GM18511 (cell line): ENCODE measurements at regions not wholly inside any gene's neighbourhood (a gene's known extent, or its start where the extent isn't known, plus 50 kb on each side); places are given as distances from the start of the nearest gene placed in this dataset.

Source experiments
- ATAC-seq: cut with Tn5 transposase; IDR thresholded peaks from one replicate; pipeline ENCODE4 v1.9.1; 2021; ENCODE audit warnings: mild to moderate bottlenecking, moderate library complexity; ENCODE audit not compliant: unreplicated experiment

DNA sequence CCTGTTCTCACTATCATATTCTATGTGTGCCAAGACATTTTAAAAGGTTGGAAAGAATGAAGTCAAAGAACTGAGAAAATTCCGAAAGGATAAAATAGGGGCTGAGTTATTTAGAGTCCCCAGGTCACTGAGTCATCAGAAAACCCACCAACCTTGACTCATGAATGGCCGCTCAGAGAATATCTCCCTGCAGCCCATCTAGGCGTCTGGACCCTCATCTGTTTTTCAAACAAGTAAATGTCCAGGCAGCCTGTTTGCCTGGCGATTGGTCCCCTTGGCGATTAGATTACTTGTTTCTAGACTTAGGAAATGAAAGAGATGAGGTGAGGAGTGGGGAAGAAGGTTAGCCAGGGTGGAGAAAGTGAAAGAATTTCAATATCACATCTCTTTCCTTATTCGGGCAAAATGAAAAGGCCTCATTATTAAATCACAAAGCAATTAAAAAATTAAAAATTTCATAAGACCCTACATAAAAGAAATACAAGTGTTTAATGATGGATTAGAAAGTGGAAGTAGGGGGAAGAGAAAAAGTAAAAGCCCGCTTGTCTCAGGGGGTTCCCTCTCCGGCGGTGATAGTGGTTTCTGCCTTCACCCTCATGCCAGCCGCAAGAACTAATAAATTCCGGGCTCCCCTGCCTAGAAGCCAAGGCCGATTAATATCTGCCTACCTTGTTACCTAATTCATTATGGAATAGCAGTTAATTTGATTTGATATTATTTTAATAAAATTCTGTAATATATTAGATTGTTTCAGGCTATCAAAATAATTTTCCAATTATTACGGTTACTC lies 415.9 kb downstream of the BCL11B start:
- ATAC-seq = no peak

DNA sequence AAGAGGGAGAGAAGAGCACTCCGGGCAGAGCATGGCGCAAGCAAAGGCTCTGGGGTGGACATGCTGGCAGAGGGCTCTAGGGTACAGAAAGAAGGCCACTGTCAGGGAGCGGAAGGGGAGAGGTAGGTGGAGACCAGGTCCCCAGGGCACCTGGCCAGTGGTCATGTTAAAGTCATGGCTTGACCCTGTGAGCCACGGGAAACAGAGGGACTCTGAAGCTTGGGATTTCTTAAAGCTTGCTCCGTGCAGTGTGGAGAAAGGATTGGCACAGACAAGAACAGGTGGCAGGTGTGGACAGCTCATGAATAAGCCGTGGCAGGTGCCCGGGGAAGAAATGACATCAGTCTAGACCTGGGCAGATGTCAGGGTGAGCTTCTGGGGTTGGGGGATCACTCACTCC lies 413.8 kb downstream of the BCL11B start:
- no peak for ATAC-seq

DNA sequence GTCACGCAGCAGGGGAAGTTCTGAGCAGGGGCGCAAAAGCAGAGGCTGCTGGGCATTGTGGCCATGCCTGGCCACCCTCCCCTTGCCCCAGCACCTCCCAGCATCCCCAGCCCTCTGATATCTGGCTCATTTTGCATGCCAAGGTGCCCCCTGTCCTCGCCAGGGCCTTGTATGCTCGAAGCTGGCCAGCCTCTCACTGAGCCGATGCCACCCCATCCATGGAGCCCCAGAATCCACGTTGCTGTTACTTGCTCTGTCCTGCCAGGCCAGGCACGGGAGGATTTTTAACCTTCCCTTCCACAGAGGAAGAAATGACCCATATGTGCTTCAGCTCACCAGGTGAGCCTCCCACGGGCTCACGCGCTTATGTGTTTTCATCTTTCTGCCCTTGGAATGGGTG lies 413.4 kb downstream of the BCL11B start:
- no peak for ATAC-seq

DNA sequence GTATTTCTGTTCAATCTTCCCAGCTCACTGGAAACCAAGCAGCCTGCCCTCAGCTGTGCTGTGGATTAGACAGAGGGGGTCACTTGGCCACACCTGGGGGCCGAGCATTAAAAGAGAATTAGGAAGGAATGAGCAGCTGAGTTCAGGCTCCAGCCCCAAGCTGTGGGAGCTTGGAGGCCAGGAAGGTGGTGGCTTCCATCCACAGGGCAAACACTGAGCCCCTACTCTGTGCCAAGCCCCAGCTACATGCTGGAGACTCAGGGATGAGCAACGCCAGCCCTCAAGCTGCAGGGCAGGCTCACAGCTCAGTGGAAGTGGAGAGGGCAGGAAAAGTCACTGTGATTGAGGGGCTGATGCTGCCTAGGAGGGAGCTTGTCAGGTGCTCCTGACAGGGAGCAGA lies 412.7 kb downstream of the BCL11B start:
- no peak for ATAC-seq

DNA sequence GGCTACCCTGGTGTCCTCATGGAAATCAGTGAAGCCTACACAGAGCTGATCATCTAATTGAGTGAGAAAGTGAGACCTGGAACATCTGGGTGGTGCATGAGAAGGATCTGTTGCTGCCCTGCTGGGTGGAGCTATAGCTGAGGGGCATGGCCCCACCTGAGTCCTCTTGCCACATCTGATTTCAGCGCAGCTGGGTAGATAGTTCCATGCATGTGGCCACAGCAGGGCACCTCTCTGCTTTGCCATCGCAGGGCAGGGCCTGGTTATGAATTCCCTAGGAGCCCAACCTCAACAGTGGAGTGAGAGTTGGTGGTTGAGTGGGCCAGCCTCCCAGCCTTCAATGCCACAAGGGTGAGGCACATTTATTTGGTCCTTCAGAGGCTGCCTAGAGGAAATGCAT lies 407.8 kb downstream of the BCL11B start:
- no peak for ATAC-seq

DNA sequence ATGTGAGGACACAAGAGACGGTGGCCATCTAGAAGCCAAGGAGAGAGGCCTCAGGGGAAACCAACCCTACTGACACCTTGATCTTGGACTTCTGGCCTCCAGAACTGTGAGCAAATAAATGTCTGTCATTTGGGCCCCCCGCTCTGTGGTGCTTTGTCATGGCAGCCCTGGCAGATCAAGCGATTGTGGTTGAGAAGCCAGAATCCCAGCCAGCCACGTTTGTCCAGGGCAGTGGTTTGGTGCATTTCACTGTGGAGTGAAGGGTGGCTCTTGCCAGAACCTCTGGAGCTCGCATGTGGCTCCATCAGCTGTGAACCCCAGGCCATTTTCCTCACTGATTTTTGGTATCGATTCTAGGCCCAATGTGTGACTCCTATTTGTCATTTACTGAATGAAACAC lies 404.9 kb downstream of the BCL11B start:
- no peak for ATAC-seq

DNA sequence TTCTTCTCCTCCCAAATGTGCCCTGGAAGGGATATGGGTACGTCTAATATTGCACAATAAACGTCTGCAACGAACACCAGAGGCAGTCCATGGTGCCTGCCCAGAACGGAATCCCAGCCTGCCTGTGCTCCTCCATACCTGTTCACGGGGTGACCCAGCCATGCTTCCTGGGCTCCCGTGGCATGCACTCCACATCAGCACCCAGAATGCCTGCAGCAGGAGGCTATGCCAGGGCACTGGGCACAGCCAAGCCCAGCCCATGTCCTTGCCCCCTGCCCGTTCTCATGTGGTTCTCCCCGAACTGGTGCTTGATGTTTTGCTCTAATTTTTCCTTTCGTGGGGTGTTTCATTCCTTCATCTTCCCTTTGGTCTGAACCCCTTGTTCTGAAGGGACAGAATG lies 404.3 kb downstream of the BCL11B start:
- no peak for ATAC-seq

DNA sequence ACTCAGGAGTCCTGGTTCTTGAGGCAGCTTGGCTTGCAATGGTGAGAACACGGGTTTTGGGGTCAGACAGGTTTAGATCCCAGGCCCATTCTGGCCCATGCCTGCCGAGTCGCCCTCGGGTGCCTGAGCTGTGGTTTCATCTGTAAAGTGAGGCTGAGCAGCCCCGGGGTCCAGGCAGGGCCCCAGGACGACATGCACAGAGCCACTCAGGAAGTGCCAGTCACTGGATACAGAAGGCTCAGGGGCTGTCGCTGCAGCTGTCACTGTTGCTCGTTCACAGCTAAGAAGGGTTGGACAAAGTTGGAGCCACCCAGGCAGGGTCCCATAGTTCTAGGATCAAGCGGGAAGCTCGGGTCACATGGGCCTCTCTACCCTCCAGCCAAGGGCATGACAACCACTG lies 403.1 kb downstream of the BCL11B start:
- no peak for ATAC-seq

DNA sequence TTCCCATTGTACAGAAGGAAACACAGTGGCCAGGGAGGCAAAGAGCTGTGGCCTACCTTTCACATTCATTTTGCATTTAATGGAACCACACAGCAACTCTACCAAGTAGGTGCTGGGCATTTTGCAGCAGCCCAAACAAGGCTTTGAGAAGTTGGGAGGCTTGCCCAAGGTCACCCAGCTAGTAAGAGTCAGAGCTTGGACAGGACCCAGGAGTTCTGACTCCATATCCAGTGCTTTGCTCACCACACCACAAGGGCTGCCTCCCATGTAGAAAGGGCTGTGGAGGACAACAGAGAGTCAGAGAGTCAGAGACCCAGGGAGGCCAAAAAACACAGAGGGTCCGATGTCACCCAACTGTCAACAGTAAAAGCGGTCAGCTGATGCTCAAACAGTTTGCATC lies 400.2 kb downstream of the BCL11B start:
- no peak for ATAC-seq

DNA sequence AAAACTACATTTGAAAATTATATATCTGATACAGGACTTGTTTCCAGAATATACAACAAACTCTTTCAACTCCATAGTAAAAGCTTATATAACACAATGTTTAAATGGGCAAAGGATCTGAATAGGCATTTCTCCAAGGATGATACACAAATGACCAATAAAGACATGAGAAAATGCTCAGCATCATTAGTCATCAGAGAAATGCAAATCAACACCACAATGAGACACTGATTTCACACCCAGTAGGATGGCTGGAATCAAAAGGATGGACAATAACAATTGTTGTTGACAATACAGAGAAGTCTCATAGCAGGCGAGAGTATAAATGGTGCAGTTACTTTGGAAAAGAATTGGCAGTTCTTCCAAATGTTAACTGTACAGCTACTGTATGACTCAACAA lies 394.9 kb downstream of the BCL11B start:
- no peak for ATAC-seq

DNA sequence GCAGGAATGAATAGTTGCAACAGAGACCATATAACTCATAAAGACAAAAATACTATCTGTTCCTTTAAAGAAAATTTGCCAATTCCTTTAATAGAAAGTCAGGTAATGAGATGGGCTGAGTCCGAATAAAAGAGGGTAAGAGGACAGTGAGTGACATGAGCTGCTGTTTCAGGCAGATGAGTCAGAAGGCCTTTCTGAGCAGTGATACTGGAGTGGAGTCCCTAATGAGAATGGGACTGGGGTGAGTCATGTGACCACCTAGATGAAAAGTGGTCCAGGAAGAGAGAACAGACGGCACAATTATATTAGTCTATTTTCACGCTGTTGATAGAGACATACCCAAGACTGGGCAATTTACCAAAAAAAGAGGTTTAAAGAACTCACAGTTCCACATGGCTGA lies 393.7 kb downstream of the BCL11B start:
- ATAC-seq = no peak

DNA sequence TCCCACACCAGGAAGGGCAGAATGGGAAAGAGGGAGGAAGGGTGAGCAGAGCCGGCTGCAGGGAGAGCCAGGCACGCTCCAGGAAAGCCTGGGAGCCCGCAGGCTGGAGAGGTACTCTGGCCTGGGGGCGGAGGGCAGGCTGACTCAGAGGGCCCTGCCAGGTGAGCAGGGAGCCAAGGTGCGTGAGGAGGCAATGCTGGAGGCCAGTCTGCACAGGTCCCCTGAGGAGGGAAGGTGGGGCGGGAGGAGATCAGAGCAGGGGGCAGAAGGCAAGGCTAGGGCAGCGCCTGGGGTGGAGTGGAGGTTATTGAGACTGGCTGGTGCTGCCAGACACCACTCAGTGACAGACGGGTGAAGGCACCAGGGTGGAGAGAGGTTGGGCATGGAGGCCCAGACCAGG lies 385.0 kb downstream of the BCL11B start:
- ATAC-seq = no peak

DNA sequence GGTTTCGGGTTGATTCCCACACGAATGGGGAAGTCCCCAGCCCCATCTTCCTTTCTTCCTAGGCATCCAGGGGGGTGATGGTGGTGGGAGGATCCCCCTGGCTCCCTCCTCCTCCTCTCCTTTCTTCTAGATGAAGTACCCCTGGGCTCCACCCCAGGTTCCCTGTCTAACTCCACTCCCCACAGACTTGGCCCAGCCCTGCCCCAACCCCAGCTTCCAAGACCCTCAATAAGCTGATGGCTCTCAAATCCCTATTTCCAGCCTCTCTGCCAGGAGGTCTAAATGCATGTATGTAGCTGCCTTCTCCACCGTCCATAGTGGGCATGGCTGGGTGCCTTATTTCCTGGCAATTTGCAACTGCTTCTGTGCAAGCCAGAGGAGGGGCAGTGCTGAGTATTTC lies 383.7 kb downstream of the BCL11B start:
- no peak for ATAC-seq

DNA sequence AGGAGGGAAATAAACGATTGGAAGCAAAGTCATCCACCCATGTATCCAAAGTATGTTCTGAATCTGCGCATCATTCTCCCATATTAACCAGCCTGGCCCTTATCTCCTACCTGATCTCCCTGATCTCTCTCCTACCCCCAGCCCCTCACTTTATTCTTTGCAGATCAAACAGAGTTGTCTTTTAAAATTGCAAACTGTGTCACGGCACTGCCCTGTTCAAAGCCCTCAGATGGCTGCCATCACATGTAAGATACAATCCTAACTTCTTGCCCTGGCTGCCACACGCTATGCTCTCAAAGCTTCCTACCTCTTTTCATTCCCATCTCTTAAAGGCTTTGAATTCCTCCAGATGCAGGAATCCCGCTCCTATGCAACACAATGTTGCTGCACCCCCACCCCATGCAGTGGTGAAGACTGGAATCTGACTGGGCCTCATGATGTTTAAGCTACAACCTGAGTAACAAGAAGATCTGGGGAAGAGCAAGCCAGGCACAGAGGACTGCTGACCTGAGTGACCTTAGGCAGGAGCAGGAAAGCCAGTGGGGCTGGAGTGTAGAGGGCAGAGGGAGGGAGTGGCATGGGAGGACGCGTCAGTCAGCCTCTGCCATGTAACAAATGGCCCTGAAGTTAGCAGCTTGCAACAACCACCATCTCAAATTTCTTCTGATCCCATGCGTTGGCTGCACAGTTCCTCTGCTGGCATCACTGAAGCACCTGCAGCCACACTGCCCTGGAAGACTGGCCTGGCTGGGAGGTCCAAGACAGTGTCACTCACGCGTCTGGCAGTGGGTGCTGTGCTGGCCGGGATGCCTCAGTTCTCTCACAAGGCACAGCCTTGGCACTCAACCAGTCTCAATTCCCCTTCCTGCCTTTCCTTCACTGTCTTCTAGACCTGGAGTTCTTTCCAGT lies 382.8 kb downstream of the BCL11B start:
- no peak for ATAC-seq

DNA sequence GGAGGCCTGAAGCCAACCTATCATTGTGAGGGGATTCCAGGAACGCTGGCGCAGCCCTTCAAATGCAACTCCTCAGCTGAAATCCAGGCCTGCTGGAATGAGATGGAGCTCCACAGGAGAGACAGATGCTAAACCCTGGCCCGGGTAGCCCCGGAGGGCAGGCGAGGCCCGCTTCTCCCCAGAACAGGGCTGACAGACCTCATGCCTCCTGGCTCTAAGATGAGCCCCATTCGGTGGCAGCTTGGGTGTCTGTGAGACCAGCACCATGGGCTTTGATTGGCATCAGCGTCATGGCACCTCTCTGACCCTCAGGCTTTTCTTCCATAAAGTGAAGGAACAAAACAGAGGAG lies 382.2 kb downstream of the BCL11B start:
- ATAC-seq = no peak

DNA sequence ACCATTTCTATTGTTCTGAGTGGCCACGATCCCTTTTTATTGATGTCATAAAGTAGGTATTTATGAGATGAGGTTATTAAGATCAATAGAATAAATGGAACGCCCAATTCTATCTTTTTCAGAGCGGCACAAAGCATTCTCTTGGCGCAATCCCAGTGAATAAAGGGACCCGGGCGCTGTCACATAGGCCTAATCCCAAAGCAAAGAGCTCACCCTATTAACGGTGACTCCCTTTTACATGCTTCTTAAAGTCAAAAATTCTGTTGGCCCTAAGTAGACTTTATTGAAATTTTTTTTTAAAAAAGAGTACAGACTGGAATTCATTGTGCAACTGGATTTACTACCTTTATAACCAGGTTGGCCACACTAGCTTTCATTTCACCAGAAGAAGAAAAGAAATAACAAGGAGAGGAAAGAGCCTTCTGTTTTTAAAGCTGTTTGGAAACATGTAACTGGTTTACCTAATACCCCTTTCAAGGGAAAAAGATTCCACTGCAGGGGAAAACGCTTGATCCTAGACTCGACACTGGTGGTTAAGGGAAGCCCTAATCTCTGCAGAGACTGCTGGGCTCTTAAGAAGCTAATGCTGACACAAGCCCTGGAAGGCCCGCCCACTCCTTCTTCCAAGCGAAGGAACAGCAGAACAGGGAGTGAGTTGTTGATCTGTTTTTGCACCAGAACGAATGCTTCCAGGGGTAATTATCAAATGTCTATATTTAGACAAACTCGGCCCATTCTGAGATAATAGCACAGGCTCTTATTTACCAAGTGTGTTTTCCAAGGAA lies 381.2 kb downstream of the BCL11B start:
- no peak for ATAC-seq

DNA sequence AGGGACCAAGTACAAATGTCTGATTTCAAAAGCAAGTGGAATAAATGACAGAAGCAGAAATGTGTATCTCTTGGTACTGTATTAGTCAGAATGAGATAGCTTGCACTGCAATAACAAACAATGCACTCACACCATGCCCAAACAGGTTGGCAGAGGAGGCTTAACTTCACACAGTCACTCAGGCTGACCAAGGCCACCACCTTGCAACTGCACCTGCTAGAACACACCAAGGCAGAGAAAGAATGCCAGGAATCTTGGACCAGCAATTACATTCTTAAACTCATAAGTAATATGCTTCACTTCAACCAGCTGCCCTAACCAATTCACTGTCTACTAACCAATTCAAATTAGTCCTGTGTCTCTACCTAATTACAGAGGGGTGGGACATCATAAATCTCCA lies 378.3 kb downstream of the BCL11B start:
- ATAC-seq = no peak

DNA sequence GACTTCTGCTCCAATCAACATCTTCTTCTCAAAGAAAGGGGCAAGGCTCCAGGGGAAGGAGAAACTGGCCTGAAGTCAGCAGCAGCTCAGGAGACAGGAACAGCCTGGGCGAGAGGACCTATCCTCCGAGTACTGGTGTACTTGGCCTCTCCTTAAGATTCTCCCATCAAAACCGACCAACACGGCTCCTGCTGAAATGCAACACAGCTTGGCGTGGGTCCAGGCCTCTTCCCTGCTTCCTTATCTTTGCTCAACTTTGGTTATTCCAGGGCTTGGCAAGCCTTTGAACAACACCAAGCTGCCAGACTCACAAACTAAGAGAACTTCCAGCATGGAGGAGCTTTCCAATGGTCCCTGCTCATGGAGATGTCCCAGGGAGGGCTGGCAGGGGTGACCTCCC lies 377.4 kb downstream of the BCL11B start:
- no peak for ATAC-seq

DNA sequence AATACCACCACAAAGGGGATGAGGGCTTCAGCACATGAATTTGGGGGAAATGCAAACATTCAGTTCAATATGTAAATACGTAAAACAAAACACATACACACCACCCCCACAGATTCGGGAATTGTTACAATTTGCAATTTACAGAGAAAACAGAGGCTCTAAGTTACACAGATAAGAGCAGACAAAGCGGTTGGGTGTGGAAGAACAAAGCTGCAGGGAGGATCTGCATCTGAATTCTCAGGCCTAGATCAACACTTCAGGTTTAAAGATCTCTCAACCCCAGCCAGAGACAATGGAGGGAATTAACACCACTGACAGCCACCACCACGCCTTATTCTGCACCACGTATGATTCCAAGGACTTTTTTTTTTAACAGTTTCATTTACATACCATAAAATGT lies 375.5 kb downstream of the BCL11B start:
- no peak for ATAC-seq

DNA sequence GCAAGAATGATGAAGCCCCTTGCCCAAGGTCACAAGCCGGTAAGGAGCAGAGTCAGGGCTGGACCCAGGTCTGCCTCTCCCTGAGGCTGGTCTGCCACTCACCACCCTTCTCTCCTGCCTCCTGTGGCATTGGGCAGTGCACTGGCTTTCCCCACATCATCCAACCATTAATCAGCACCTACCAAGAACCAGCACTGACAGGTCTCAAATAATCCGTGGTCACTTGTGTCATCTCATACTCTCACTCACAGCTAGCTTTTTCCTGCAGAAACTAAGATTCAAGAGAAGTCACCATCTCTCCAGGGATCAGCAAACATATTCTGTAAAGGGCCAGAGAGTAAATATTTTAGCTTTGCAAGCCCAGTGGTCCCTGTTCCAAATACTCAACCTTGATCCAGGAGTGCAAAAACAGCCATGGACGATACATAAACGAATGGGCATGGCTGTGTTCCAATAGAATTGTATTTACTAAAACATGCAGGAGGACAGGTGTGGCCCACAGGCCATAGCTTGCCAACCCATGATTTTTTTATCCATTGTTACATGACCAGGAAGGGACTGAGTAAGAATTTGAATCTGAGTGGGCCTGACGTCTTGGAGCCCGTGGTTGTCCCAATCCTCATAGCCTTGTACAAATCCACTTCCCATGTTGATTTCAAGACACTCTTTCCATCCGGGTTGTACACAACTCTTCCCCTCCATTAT lies 374.2 kb downstream of the BCL11B start:
- no peak for ATAC-seq

DNA sequence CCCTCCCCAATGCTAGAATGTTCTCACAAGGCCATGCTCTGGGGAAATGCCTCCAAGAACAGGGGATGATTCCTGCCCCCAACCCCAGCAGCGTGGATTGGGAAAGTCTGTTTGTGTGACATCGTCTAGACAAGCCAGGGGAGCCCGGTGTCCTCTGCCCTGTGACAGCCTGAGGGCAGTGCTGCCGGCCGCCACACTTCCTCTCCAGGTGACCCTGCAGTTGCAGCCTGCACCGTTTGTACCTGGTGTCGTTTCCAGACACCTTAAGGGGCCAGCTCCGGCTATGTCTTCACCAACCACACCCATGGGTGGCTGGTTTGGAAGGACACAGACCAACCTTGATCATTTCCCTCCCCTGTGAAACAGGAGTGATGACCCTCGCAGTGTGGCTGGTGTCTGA lies 372.6 kb downstream of the BCL11B start:
- no peak for ATAC-seq
